ENCODE measurements at regions not wholly inside any gene's neighbourhood (a gene's known extent, or its start where the extent isn't known, plus 50 kb on each side); places are given as distances from the start of the nearest gene placed in this dataset.
A peak's percentile ranks its signal among the peaks of the same experiment; 100 is the strongest.
"Not testable (repeated sequence)": the region's sequence is repeated elsewhere in the genome, so short reads cannot be mapped to it uniquely, and the experiment has no call there.

DNA sequence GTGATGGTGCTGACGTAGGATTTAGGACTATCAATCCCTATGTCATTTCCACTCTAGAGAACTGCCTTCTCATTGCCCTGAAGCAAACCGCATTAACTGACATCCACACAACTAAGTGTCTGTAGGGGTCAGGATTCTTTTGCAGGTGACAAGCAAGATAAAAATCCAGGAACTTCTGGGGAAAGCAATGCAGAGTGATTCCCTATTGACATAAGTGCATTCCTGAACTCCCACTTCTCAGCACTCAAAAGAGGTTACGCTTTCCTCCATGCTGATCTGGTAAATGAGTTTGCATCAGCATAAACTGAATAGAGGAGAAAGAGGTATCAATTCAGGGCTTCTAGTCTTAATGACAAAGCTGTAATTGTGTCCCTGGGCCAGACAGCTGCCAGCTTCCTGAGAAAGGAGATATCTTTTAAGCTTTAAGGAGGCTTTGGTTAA lies 224.6 kb upstream of the ISX start:
- H3K9me3 ChIP-seq (ENCODE audit: control insufficient read depth, low read length): peaks cover 28% of the 10 kb centered on the region
- WGBS, 2 experiments (ENCODE audit: insufficient coverage in 1 of 2, insufficient read length in 1 of 2): 22 to 26% methylated on average over 1 to 3 of the region's 3 CpGs
- H3K36me3 ChIP-seq (ENCODE audit: control insufficient read depth, insufficient read depth, low read length): peaks cover 27% of the 10 kb centered on the region
- DNase-seq: peak; percentile 68
- Mint-ChIP-seq H3K36me3 (ENCODE audit: low read depth) (peaks cover 68% of the 10 kb centered on the region), H3K4me3 (peak overlapping the region; percentile 16), H3K4me1 (peaks cover 59% of the 10 kb centered on the region), H3K9me3 (peaks cover 31% of the 10 kb centered on the region), H3K27me3 (ENCODE audit: insufficient read depth) (no peaks in the 10 kb centered on the region), H3K27ac (peak overlapping the region; percentile 97)
- H3K27ac ChIP-seq (ENCODE audit: low read depth, low read length): peak overlapping the region; percentile 5
- H3K9ac ChIP-seq (ENCODE audit: extremely low read depth, low read length, poor library complexity, severe bottlenecking): peak overlapping the region; percentile 0
- TF ChIP-seq, protein P1, sequence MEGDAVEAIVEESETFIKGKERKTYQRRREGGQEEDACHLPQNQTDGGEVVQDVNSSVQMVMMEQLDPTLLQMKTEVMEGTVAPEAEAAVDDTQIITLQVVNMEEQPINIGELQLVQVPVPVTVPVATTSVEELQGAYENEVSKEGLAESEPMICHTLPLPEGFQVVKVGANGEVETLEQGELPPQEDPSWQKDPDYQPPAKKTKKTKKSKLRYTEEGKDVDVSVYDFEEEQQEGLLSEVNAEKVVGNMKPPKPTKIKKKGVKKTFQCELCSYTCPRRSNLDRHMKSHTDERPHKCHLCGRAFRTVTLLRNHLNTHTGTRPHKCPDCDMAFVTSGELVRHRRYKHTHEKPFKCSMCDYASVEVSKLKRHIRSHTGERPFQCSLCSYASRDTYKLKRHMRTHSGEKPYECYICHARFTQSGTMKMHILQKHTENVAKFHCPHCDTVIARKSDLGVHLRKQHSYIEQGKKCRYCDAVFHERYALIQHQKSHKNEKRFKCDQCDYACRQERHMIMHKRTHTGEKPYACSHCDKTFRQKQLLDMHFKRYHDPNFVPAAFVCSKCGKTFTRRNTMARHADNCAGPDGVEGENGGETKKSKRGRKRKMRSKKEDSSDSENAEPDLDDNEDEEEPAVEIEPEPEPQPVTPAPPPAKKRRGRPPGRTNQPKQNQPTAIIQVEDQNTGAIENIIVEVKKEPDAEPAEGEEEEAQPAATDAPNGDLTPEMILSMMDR (conservative IDR thresholded peaks at IDR 0.05): peak; percentile 52
- H3K27me3 ChIP-seq (ENCODE audit: control insufficient read depth, insufficient read depth, low read length, poor library complexity, severe bottlenecking): no peaks in the 10 kb centered on the region
- H3K4me1 ChIP-seq (ENCODE audit: control insufficient read depth, insufficient read depth, low read length): peaks cover 16% of the 10 kb centered on the region
- peak overlapping the region; percentile 41 for H3K4me3 ChIP-seq (ENCODE audit: low read length)

DNA sequence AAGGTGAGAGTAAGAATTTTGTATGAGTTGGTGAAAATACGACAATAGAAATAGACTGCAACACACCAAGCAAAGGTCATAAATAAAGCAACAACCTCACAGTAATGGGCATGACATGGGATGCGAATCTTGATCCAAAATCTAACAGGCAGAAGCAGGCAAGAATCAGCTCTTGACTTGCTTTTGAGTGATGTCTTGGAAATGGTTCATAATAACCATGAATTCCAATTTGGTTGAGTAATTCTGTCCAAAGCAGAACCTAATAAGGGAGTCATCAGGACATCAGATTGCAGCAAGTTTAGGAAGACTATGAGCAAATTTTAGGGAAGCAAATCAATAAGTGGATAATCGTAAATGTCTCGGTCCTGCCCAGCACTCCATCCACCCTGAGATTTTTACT lies 224.0 kb upstream of the ISX start:
- Histone ChIP-seq H3K27ac (ENCODE audit: low read depth, low read length) (peak overlapping the region; percentile 5), H3K4me3 (ENCODE audit: low read length) (peak overlapping the region; percentile 35), H3K9ac (ENCODE audit: extremely low read depth, low read length, poor library complexity, severe bottlenecking) (peak overlapping the region; percentile 0), H3K27me3 (ENCODE audit: control insufficient read depth, insufficient read depth, low read length, poor library complexity, severe bottlenecking) (no peaks in the 10 kb centered on the region), H3K36me3 (ENCODE audit: control insufficient read depth, insufficient read depth, low read length) (peaks cover 32% of the 10 kb centered on the region), H3K4me1 (ENCODE audit: control insufficient read depth, insufficient read depth, low read length) (peaks cover 16% of the 10 kb centered on the region), H3K9me3 (ENCODE audit: control insufficient read depth, low read length) (peaks cover 28% of the 10 kb centered on the region)
- H3K27me3 Mint-ChIP-seq (ENCODE audit: insufficient read depth): no peaks in the 10 kb centered on the region
- peaks cover 53% of the 10 kb centered on the region for H3K4me1 Mint-ChIP-seq
- H3K36me3 Mint-ChIP-seq (ENCODE audit: low read depth): peaks cover 73% of the 10 kb centered on the region
- TF ChIP-seq, protein P1 (conservative IDR thresholded peaks at IDR 0.05): no peak
- H3K9me3 Mint-ChIP-seq: peaks cover 31% of the 10 kb centered on the region
- peak overlapping the region; percentile 16 for H3K4me3 Mint-ChIP-seq
- WGBS, 2 experiments (ENCODE audit: insufficient coverage in 1 of 2, insufficient read length in 1 of 2): 56 to 71% methylated on average over 1 to 4 of the region's 4 CpGs
- peak overlapping the region; percentile 97 for H3K27ac Mint-ChIP-seq
- DNase-seq: no peak

DNA sequence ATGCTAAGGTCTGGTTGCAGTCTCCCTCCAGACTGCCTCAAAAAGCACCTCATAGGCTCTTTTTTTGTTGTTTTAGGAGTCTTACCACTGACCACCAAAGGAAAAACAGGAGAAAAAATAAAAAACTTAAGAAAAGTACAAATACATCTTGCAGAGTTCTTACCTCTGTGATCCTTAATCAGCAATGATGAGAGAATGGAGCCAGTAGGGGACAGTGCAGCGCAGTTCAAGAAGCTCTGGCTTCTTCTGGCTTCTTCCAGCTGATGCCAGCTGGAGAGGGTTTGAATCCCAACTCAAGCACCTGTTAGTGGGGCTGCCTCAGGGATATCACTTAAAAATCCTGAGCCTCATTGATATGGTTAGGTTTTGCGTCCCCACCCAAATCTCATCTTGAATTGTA lies 223.3 kb upstream of the ISX start:
- Mint-ChIP-seq H3K4me1 (peaks cover 46% of the 10 kb centered on the region), H3K27ac (no peak overlapping the region), H3K4me3 (no peak overlapping the region), H3K27me3 (ENCODE audit: insufficient read depth) (no peaks in the 10 kb centered on the region), H3K9me3 (peaks cover 31% of the 10 kb centered on the region), H3K36me3 (ENCODE audit: low read depth) (peaks cover 75% of the 10 kb centered on the region)
- peaks cover 16% of the 10 kb centered on the region for H3K4me1 ChIP-seq (ENCODE audit: control insufficient read depth, insufficient read depth, low read length)
- TF ChIP-seq, protein P1 (conservative IDR thresholded peaks at IDR 0.05): peak; percentile 54
- no peak overlapping the region for H3K9ac ChIP-seq (ENCODE audit: extremely low read depth, low read length, poor library complexity, severe bottlenecking)
- peaks cover 28% of the 10 kb centered on the region for H3K9me3 ChIP-seq (ENCODE audit: control insufficient read depth, low read length)
- peaks cover 39% of the 10 kb centered on the region for H3K36me3 ChIP-seq (ENCODE audit: control insufficient read depth, insufficient read depth, low read length)
- no peaks in the 10 kb centered on the region for H3K27me3 ChIP-seq (ENCODE audit: control insufficient read depth, insufficient read depth, low read length, poor library complexity, severe bottlenecking)
- H3K4me3 ChIP-seq (ENCODE audit: low read length): peak overlapping the region; percentile 35
- DNase-seq: peak; percentile 52
- 80% methylated on average over 1 to 2 of the region's 2 CpGs for WGBS, 2 experiments (ENCODE audit: insufficient coverage in 1 of 2, insufficient read length in 1 of 2)
- H3K27ac ChIP-seq (ENCODE audit: low read depth, low read length): no peak overlapping the region

DNA sequence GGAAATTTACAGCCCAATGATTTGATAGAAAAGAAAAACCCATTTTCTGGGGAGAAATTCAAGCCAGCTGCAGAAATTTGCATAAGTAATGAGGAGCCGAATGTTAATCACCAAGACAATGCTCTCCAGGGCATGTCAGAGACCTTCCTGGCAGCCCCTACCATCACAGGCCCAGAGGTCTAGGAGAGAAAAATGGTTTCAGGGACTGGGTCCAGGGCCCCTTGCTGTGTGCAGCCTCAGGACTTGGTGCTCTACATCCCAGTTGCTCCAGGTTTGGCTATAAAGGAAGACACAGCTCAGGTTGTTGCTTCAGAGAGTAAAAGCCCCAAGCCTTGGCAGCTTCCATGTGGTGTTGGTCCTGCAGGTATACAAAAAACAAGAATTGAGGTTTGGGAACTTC lies 222.2 kb upstream of the ISX start:
- H3K4me3 Mint-ChIP-seq; H3K27ac Mint-ChIP-seq; H3K9ac ChIP-seq (ENCODE audit: extremely low read depth, low read length, poor library complexity, severe bottlenecking); H3K27me3 ChIP-seq (ENCODE audit: control insufficient read depth, insufficient read depth, low read length, poor library complexity, severe bottlenecking); H3K27ac ChIP-seq (ENCODE audit: low read depth, low read length); H3K27me3 Mint-ChIP-seq (ENCODE audit: insufficient read depth): not testable (repeated sequence)
- H3K36me3 ChIP-seq (ENCODE audit: control insufficient read depth, insufficient read depth, low read length): peaks cover 39% of the 10 kb centered on the region
- H3K4me3 ChIP-seq (ENCODE audit: low read length): peak overlapping the region; percentile 35
- peak; percentile 57 for DNase-seq
- H3K9me3 Mint-ChIP-seq: peaks cover 31% of the 10 kb centered on the region
- H3K9me3 ChIP-seq (ENCODE audit: control insufficient read depth, low read length): peaks cover 28% of the 10 kb centered on the region
- peaks cover 35% of the 10 kb centered on the region for H3K4me1 Mint-ChIP-seq
- H3K4me1 ChIP-seq (ENCODE audit: control insufficient read depth, insufficient read depth, low read length): peaks cover 16% of the 10 kb centered on the region
- WGBS, 2 experiments (ENCODE audit: insufficient coverage in 1 of 2, insufficient read length in 1 of 2): 83 to 84% methylated on average over 1 of the region's 1 CpG
- H3K36me3 Mint-ChIP-seq (ENCODE audit: low read depth): peaks cover 75% of the 10 kb centered on the region
